Mammary epithelial cell (primary cell): ENCODE measurements at regions not wholly inside any gene's neighbourhood (a gene's known extent, or its start where the extent isn't known, plus 50 kb on each side); places are given as distances from the start of the nearest gene placed in this dataset.

Source experiments
- CTCF ChIP-seq, 2 donors: IDR thresholded peaks in 1 of 2; conservative IDR thresholded peaks in 1 of 2; 2 replicates each; pipeline ENCODE4 v1.5.1; 2011 to 2012; ENCODE audit warnings: inconsistent platforms in 2 of 2, low read length in 2 of 2, mild to moderate bottlenecking in 2 of 2, control low read depth in 1 of 2, low read depth in 1 of 2; ENCODE audit not compliant: insufficient read depth in 1 of 2; ENCODE audit errors: extremely low read depth in 1 of 2
- EZH2 ChIP-seq: IDR thresholded peaks from 2 replicates; pipeline ENCODE4 v1.6.1; 2012; ENCODE audit warnings: low read length, inconsistent platforms, borderline replicate concordance

- TF ChIP-seq CTCF (conservative IDR thresholded peaks at IDR 0.05 in 1 of 2, IDR thresholded peaks at IDR 0.05 in 1 of 2; ENCODE audit: extremely low read depth in 1 of 2, insufficient read depth in 1 of 2, low read depth in 1 of 2, low read length in 2 of 2) (no peak), EZH2 (no peak)
These were observed 334.1 kb upstream of the MAN1A1 start for GRCh38 chr6:119683671-119684070.
